ENCODE measurements at regions not wholly inside any gene's neighbourhood (a gene's known extent, or its start where the extent isn't known, plus 50 kb on each side); places are given as distances from the start of the nearest gene placed in this dataset.

DNA sequence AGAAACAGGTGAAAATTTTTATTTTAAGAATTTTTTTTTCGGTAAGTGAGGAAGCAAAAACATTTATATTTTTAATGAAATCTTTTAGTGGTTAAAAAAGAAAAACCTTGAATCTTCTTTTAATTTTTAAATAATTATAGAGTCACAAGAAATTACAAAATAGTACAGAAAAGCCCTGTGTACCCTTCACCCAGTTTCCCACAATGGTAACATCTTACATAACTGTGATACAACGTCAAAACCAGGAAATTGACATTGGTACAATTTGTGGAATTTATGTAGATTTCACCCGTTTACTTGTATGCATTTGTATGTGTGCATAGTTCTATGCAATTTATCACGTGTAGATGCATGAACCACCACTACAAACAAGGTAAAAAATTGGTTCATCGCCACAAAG, 285.9 kb downstream of the MTX2 start:
- TF ChIP-seq, protein P1, sequence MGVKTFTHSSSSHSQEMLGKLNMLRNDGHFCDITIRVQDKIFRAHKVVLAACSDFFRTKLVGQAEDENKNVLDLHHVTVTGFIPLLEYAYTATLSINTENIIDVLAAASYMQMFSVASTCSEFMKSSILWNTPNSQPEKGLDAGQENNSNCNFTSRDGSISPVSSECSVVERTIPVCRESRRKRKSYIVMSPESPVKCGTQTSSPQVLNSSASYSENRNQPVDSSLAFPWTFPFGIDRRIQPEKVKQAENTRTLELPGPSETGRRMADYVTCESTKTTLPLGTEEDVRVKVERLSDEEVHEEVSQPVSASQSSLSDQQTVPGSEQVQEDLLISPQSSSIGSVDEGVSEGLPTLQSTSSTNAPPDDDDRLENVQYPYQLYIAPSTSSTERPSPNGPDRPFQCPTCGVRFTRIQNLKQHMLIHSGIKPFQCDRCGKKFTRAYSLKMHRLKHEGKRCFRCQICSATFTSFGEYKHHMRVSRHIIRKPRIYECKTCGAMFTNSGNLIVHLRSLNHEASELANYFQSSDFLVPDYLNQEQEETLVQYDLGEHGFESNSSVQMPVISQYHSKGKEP (tag by site-specific recombination; IDR thresholded peaks at IDR 0.05), result no peak
- TF ChIP-seq, protein P2, sequence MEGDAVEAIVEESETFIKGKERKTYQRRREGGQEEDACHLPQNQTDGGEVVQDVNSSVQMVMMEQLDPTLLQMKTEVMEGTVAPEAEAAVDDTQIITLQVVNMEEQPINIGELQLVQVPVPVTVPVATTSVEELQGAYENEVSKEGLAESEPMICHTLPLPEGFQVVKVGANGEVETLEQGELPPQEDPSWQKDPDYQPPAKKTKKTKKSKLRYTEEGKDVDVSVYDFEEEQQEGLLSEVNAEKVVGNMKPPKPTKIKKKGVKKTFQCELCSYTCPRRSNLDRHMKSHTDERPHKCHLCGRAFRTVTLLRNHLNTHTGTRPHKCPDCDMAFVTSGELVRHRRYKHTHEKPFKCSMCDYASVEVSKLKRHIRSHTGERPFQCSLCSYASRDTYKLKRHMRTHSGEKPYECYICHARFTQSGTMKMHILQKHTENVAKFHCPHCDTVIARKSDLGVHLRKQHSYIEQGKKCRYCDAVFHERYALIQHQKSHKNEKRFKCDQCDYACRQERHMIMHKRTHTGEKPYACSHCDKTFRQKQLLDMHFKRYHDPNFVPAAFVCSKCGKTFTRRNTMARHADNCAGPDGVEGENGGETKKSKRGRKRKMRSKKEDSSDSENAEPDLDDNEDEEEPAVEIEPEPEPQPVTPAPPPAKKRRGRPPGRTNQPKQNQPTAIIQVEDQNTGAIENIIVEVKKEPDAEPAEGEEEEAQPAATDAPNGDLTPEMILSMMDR (tag by site-specific recombination; IDR thresholded peaks at IDR 0.05), result no peak
- no peak for TF ChIP-seq ZNF544 (tag by site-specific recombination; IDR thresholded peaks at IDR 0.05)
- TF ChIP-seq, protein P3, sequence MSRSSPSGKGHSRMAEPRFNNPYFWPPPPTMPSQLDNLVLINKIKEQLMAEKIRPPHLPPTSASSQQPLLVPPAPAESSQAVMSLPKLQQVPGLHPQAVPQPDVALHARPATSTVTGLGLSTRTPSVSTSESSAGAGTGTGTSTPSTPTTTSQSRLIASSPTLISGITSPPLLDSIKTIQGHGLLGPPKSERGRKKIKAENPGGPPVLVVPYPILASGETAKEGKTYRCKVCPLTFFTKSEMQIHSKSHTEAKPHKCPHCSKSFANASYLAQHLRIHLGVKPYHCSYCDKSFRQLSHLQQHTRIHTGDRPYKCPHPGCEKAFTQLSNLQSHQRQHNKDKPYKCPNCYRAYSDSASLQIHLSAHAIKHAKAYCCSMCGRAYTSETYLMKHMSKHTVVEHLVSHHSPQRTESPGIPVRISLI (tag by site-specific recombination; IDR thresholded peaks at IDR 0.05), result no peak
- TF ChIP-seq KLF1 (tag by site-specific recombination; IDR thresholded peaks at IDR 0.05), result no peak
- TF ChIP-seq, protein P4, sequence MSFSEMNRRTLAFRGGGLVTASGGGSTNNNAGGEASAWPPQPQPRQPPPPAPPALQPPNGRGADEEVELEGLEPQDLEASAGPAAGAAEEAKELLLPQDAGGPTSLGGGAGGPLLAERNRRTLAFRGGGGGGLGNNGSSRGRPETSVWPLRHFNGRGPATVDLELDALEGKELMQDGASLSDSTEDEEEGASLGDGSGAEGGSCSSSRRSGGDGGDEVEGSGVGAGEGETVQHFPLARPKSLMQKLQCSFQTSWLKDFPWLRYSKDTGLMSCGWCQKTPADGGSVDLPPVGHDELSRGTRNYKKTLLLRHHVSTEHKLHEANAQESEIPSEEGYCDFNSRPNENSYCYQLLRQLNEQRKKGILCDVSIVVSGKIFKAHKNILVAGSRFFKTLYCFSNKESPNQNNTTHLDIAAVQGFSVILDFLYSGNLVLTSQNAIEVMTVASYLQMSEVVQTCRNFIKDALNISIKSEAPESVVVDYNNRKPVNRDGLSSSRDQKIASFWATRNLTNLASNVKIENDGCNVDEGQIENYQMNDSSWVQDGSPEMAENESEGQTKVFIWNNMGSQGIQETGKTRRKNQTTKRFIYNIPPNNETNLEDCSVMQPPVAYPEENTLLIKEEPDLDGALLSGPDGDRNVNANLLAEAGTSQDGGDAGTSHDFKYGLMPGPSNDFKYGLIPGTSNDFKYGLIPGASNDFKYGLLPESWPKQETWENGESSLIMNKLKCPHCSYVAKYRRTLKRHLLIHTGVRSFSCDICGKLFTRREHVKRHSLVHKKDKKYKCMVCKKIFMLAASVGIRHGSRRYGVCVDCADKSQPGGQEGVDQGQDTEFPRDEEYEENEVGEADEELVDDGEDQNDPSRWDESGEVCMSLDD (tag by site-specific recombination; IDR thresholded peaks at IDR 0.05), result no peak
- TF ChIP-seq ZNF514 (tag by site-specific recombination; IDR thresholded peaks at IDR 0.05), result no peak
- TF ChIP-seq SETDB1 (IDR thresholded peaks at IDR 0.05; ENCODE audit: insufficient read length, low read length), result no peak
- TF ChIP-seq GLI4 (tag by site-specific recombination; IDR thresholded peaks at IDR 0.05), result no peak
